Neuronal stem cell (in vitro differentiated cells): ENCODE measurements at regions not wholly inside any gene's neighbourhood (a gene's known extent, or its start where the extent isn't known, plus 50 kb on each side); places are given as distances from the start of the nearest gene placed in this dataset.
"Not testable (repeated sequence)": the region's sequence is repeated elsewhere in the genome, so short reads cannot be mapped to it uniquely, and the experiment has no call there.

Experiments
- DNase-seq: peaks from one replicate; pipeline ENCODE4 v3.0.0-alpha.2; 2013; ENCODE audit warnings: low spot score
- H2AFZ ChIP-seq: one replicate; pipeline ENCODE4 v1.6.1; 2013; ENCODE audit warnings: mild to moderate bottlenecking, low read length, inconsistent platforms
- H2AK5ac ChIP-seq: 2 replicates; pipeline ENCODE4 v1.6.1; 2013; ENCODE audit warnings: low read depth, mild to moderate bottlenecking, inconsistent platforms, low read length, moderate library complexity, mixed read lengths
- H2BK120ac ChIP-seq: 2 replicates; pipeline ENCODE4 v1.6.1; 2013; ENCODE audit warnings: low read depth, mild to moderate bottlenecking, inconsistent platforms, low read length, moderate library complexity, mixed read lengths
- H2BK12ac ChIP-seq: one replicate; pipeline ENCODE4 v1.6.1; 2013; ENCODE audit warnings: low read length, inconsistent platforms
- H2BK15ac ChIP-seq: 2 replicates; pipeline ENCODE4 v1.6.1; 2013; ENCODE audit warnings: mild to moderate bottlenecking, low read length, inconsistent platforms, mixed read lengths
- H2BK5ac ChIP-seq: one replicate; pipeline ENCODE4 v1.6.1; 2013; ENCODE audit warnings: inconsistent platforms, mild to moderate bottlenecking, low read length, moderate library complexity
- H3K14ac ChIP-seq: one replicate; pipeline ENCODE4 v1.6.1; 2013; ENCODE audit warnings: low read length, inconsistent platforms
- H3K18ac ChIP-seq: 2 replicates; pipeline ENCODE4 v1.6.1; 2013; ENCODE audit warnings: low read length, inconsistent platforms
- H3K23ac ChIP-seq: 2 replicates; pipeline ENCODE4 v1.6.1; 2013; ENCODE audit warnings: low read depth, mild to moderate bottlenecking, mixed read lengths, low read length, inconsistent platforms; ENCODE audit not compliant: poor library complexity
- H3K27ac ChIP-seq: replicated peaks from 3 replicates; pipeline ENCODE4 v1.5.1; 2013; ENCODE audit warnings: low read length, inconsistent platforms
- H3K27me3 ChIP-seq, 3 experiments: 2 replicates each; pipeline ENCODE4 v1.6.1; 2013; ENCODE audit warnings: low read length in 3 of 3, mild to moderate bottlenecking in 2 of 3, inconsistent platforms in 1 of 3, low read depth in 1 of 3, mixed read lengths in 1 of 3, moderate library complexity in 1 of 3; ENCODE audit not compliant: control insufficient read depth in 3 of 3, insufficient read depth in 3 of 3
- H3K36me3 ChIP-seq, 2 donors: replicated peaks in 1 of 2; 2 replicates each; pipeline ENCODE4 v1.6.1; 2013; ENCODE audit warnings: low read length in 2 of 2; ENCODE audit not compliant: control insufficient read depth in 2 of 2, insufficient read depth in 2 of 2
- H3K4ac ChIP-seq: 2 replicates; pipeline ENCODE4 v1.6.1; 2013; ENCODE audit warnings: inconsistent platforms, mild to moderate bottlenecking, low read length, moderate library complexity
- H3K4me1 ChIP-seq, 2 donors: 1 replicate in 1 of 2; 2 replicates in 1 of 2; pipeline ENCODE4 v1.6.1; 2013; ENCODE audit warnings: low read length in 2 of 2, low read depth in 1 of 2; ENCODE audit not compliant: control insufficient read depth in 2 of 2, insufficient read depth in 1 of 2
- H3K4me2 ChIP-seq: one replicate; pipeline ENCODE4 v1.6.1; 2013; ENCODE audit warnings: mild to moderate bottlenecking, low read length, inconsistent platforms; ENCODE audit not compliant: insufficient read depth, poor library complexity, severe bottlenecking
- H3K4me3 ChIP-seq, 2 donors: 2 replicates each; pipeline ENCODE4 v1.5.1; 2013; ENCODE audit warnings: low read length in 2 of 2, mild to moderate bottlenecking in 2 of 2, inconsistent platforms in 1 of 2, moderate library complexity in 1 of 2
- H3K79me1 ChIP-seq: one replicate; pipeline ENCODE4 v1.6.1; 2013; ENCODE audit warnings: low read depth, mild to moderate bottlenecking, inconsistent platforms, low read length, moderate library complexity
- H3K9ac ChIP-seq: one replicate; pipeline ENCODE4 v1.6.1; 2013; ENCODE audit warnings: mild to moderate bottlenecking, low read depth, low read length, inconsistent platforms; ENCODE audit not compliant: poor library complexity
- H3K9me3 ChIP-seq, 2 donors: replicated peaks in 1 of 2; 2 replicates each; pipeline versions ENCODE3 to v1.6.1; 2013; ENCODE audit warnings: low read length in 2 of 2, mild to moderate bottlenecking in 2 of 2, inconsistent platforms in 1 of 2, low read depth in 1 of 2, mixed read lengths in 1 of 2, moderate library complexity in 1 of 2; ENCODE audit not compliant: control insufficient read depth in 2 of 2, insufficient read depth in 1 of 2
- H4K8ac ChIP-seq: one replicate; pipeline ENCODE4 v1.6.1; 2013; ENCODE audit warnings: low read depth, mild to moderate bottlenecking, inconsistent platforms, low read length, moderate library complexity
- H4K91ac ChIP-seq: one replicate; pipeline ENCODE4 v1.6.1; 2013; ENCODE audit warnings: low read length, low read depth, mild to moderate bottlenecking, inconsistent platforms; ENCODE audit not compliant: poor library complexity
- WGBS, 2 donors: extraction: QIAGEN DNeasy Blood & Tissue Kit; methylation state at CpG; one replicate each; pipeline ENCODE4 v1.1.7; 2013; ENCODE audit warnings: missing lambda C conversion rate in 2 of 2, mixed read lengths in 1 of 2; ENCODE audit not compliant: insufficient read length in 2 of 2, insufficient replicate concordance in 1 of 2; ENCODE audit errors: extremely low coverage in 2 of 2; 5-methylcytosine and 5-hydroxymethylcytosine counted together

- Histone ChIP-seq H2BK12ac (no peak overlapping the region), H2BK120ac (no peak overlapping the region), H3K23ac (no peak overlapping the region), H3K14ac (no peak overlapping the region), H3K36me3 (no peaks in the 10 kb centered on the region), H2AK5ac (no peak overlapping the region), H3K9ac (no peak overlapping the region), H4K8ac (no peak overlapping the region), H3K4me3 (no peak overlapping the region), H3K4me1 (no peaks in the 10 kb centered on the region), H3K18ac (no peak overlapping the region), H3K9me3 (peaks cover 0 to 1% of the 10 kb centered on the region in 2 donors), H3K27me3 (no peaks in the 10 kb centered on the region), H2BK15ac (no peak overlapping the region), H3K4me2 (no peak overlapping the region), H2AFZ (no peak overlapping the region), H3K79me1 (no peaks in the 10 kb centered on the region), H4K91ac (no peak overlapping the region), H2BK5ac (no peak overlapping the region), H3K4ac (no peak overlapping the region), H3K27ac (no peak overlapping the region)
- no peak for DNase-seq
Measured at GRCh38 chr11:41816396-41816795, 356.9 kb upstream of the LRRC4C start.

DNA sequence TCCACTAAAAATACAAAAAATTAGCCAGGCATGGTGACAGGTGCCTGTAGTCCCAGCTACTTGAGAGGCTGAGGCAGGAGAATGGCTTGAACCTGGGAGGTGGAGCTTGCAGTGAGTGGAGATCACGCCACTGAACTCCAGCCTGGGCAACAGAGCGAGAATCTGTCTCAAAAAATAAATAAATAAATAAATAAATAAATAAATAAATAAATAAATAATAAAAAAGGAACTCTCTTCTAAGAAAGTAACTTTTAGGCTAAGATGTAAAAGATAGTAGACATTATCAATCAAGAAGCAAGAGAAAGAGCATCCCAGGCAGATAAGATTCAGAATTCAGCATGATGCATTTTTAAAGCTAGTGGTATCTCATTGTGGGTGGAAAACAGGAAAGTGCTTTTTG lies 364.8 kb upstream of the LRRC4C start:
- not testable (repeated sequence) for H3K27me3 ChIP-seq, H3K14ac ChIP-seq, H2AK5ac ChIP-seq, H3K4me1 ChIP-seq, H3K4me2 ChIP-seq, H2BK12ac ChIP-seq, H3K4me3 ChIP-seq, H3K79me1 ChIP-seq, H3K23ac ChIP-seq, DNase-seq, H3K36me3 ChIP-seq, H4K91ac ChIP-seq, H3K9me3 ChIP-seq, H2BK120ac ChIP-seq, H4K8ac ChIP-seq, H2AFZ ChIP-seq, H3K27ac ChIP-seq, H2BK5ac ChIP-seq, H3K18ac ChIP-seq, H3K4ac ChIP-seq, H2BK15ac ChIP-seq, H3K9ac ChIP-seq
- no CpG with 5 or more reads among the region's 2 CpGs for WGBS, 2 donors

GRCh38 chr11:41826085-41826484 lies 366.6 kb upstream of the LRRC4C start:
- Histone ChIP-seq H4K91ac (no peak overlapping the region), H3K18ac (no peak overlapping the region), H3K4me3 (no peak overlapping the region), H3K9me3 (no peaks in the 10 kb centered on the region), H3K27me3 (no peaks in the 10 kb centered on the region), H3K4me1 (no peaks in the 10 kb centered on the region), H3K9ac (no peak overlapping the region), H3K27ac (no peak overlapping the region), H3K36me3 (no peaks in the 10 kb centered on the region), H2BK15ac (no peak overlapping the region), H3K4ac (no peak overlapping the region), H3K23ac (no peak overlapping the region), H3K4me2 (no peak overlapping the region), H2AFZ (no peak overlapping the region), H2BK12ac (no peak overlapping the region), H2BK120ac (no peak overlapping the region), H3K14ac (no peak overlapping the region), H2AK5ac (no peak overlapping the region), H2BK5ac (no peak overlapping the region), H3K79me1 (no peaks in the 10 kb centered on the region), H4K8ac (no peak overlapping the region)
- DNase-seq: no peak
- no CpG with 5 or more reads among the region's 6 CpGs for WGBS, 2 donors

GRCh38 chr11:41836431-41836830 lies 377.0 kb upstream of the LRRC4C start:
- Histone ChIP-seq H3K79me1 (no peaks in the 10 kb centered on the region), H3K18ac (no peak overlapping the region), H3K23ac (no peak overlapping the region)

More at GRCh38 chr11:41836431-41836830, 377.0 kb upstream of the LRRC4C start:
- Histone ChIP-seq H3K4me2 (no peak overlapping the region), H2BK5ac (no peak overlapping the region), H2BK15ac (no peak overlapping the region), H3K4ac (no peak overlapping the region), H3K9ac (no peak overlapping the region), H3K14ac (no peak overlapping the region), H2BK120ac (no peak overlapping the region), H3K27ac (no peak overlapping the region), H4K8ac (no peak overlapping the region), H3K4me3 (no peak overlapping the region), H2BK12ac (no peak overlapping the region), H3K4me1 (no peaks in the 10 kb centered on the region), H2AFZ (no peak overlapping the region), H4K91ac (no peak overlapping the region), H3K36me3 (no peaks in the 10 kb centered on the region), H2AK5ac (no peak overlapping the region), H3K9me3 (no peaks in the 10 kb centered on the region), H3K27me3 (no peaks in the 10 kb centered on the region)
- no CpG with 5 or more reads among the region's 2 CpGs for WGBS, 2 donors
- no peak for DNase-seq
